Vagina (tissue), 2 donors: ENCODE measurements at regions not wholly inside any gene's neighbourhood (a gene's known extent, or its start where the extent isn't known, plus 50 kb on each side); places are given as distances from the start of the nearest gene placed in this dataset.

Experiments used
- CTCF ChIP-seq, 3 experiments: fragments of 450-650 bp in 2 of 3; fragments of 200-600 bp in 1 of 3; sonication (generic) in 1 of 3; IDR thresholded peaks; one replicate each; pipeline ENCODE4 v1.5.1; 2017 to 2019; ENCODE audit warnings: antibody characterized with exemption in 3 of 3, mild to moderate bottlenecking in 2 of 3, moderate library complexity in 2 of 3
- POLR2A ChIP-seq, 2 donors: fragments of 450-650 bp; IDR thresholded peaks; one replicate each; pipeline ENCODE4 v1.6.1; 2017; ENCODE audit warnings: antibody characterized with exemption in 2 of 2, mild to moderate bottlenecking in 2 of 2, moderate library complexity in 2 of 2

- TF ChIP-seq CTCF (IDR thresholded peaks at IDR 0.05), result no peak
- no peak for TF ChIP-seq POLR2A (IDR thresholded peaks at IDR 0.05)
Measured at GRCh38 chr1:189311915-189312314, 1165.7 kb downstream of the BRINP3 start.
